ENCODE measurements at regions not wholly inside any gene's neighbourhood (a gene's known extent, or its start where the extent isn't known, plus 50 kb on each side); places are given as distances from the start of the nearest gene placed in this dataset.
"Not testable (repeated sequence)": the region's sequence is repeated elsewhere in the genome, so short reads cannot be mapped to it uniquely, and the experiment has no call there.

DNA sequence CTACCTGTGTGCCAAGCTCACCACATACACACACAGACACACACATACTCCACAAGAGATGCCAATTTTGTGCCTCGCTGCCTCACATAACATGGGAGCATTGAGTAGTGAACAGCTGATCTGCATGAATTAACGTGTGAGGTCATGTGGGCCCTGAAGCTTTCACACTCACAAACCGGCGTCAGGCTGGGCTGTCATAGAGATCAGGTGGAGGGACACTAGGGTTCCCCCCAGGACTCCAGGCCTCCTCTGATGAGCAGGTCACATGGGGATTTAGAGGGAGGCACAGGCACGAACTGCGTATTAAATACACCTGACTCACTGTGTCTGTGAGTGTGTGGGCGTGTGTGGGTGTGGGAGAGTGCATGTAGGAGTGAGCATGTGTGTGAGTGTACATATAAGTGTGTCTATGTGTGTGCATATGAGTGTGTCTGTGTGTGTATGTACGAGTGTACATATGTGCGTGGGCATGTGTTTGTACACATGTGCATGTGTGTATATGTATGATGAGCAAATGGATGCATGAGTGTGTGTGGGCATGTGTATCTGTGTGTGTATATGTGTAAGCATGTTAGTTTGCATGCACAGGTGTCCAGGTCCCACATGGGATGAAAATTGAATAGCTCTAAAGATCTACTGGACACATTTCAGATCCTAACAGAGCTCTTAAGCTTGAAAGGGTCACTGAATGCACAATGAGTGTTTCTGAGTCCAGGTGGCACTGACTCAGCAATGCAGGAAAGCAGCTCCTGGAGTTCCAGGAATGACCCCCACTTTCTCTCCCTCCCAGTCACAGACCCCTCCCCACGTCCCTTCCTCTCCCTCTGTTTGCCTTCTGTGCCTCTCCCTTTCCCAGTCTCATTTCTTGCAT, 336.6 kb downstream of the PREX1 start:
- H2AFZ ChIP-seq (ENCODE audit: control insufficient read depth, low read depth, low read length) = no peak overlapping the region
- DNase-seq (ENCODE audit: low read depth, low spot score) = no peak
- no peak overlapping the region for H3K9ac ChIP-seq (ENCODE audit: control insufficient read depth, insufficient read depth, low read length)
- POLR2A ChIA-PET = no interaction called here
- no peaks in the 10 kb centered on the region for H3K27me3 ChIP-seq (replicated peaks in 1 of 2; ENCODE audit: control insufficient read depth in 2 of 2, insufficient read depth in 2 of 2, low read length in 1 of 2)
- no peak overlapping the region for H3K27ac ChIP-seq (ENCODE audit: control insufficient read depth, insufficient read depth)
- in situ Hi-C loops (cut with MboI) (no loop called here), intact Hi-C loops (cut with micrococcal nuclease; ENCODE audit: unreplicated experiment) (no loop called here)
- H3K4me3 ChIP-seq = no peak overlapping the region
- 32% methylated on average over 10 of the region's 10 CpGs for WGBS (ENCODE audit: insufficient coverage, insufficient replicate concordance, low lambda C conversion rate, missing lambda C conversion rate)
- TF ChIP-seq HDGF (IDR thresholded peaks at IDR 0.05) (0 out of 2 replicates have a peak, but pooled peaks have one; percentile 34), TCF3 (IDR thresholded peaks at IDR 0.05; ENCODE audit: borderline replicate concordance, insufficient read depth, low read depth, low read length) (0 out of 2 replicates have a peak, but pooled peaks have one; percentile 13), EGR1 (IDR thresholded peaks at IDR 0.05; ENCODE audit: borderline replicate concordance in 1 of 2, low read depth in 2 of 2, low read length in 2 of 2) (peak in 1 of 2 experiments; percentile 50; a peak in 1 of 3 replicates)
- TF ChIP-seq, protein P1, sequence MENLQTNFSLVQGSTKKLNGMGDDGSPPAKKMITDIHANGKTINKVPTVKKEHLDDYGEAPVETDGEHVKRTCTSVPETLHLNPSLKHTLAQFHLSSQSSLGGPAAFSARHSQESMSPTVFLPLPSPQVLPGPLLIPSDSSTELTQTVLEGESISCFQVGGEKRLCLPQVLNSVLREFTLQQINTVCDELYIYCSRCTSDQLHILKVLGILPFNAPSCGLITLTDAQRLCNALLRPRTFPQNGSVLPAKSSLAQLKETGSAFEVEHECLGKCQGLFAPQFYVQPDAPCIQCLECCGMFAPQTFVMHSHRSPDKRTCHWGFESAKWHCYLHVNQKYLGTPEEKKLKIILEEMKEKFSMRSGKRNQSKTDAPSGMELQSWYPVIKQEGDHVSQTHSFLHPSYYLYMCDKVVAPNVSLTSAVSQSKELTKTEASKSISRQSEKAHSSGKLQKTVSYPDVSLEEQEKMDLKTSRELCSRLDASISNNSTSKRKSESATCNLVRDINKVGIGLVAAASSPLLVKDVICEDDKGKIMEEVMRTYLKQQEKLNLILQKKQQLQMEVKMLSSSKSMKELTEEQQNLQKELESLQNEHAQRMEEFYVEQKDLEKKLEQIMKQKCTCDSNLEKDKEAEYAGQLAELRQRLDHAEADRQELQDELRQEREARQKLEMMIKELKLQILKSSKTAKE (IDR thresholded peaks at IDR 0.05; ENCODE audit: low read depth, poor library complexity, severe bottlenecking) = no peak
- TF ChIP-seq, protein P2, sequence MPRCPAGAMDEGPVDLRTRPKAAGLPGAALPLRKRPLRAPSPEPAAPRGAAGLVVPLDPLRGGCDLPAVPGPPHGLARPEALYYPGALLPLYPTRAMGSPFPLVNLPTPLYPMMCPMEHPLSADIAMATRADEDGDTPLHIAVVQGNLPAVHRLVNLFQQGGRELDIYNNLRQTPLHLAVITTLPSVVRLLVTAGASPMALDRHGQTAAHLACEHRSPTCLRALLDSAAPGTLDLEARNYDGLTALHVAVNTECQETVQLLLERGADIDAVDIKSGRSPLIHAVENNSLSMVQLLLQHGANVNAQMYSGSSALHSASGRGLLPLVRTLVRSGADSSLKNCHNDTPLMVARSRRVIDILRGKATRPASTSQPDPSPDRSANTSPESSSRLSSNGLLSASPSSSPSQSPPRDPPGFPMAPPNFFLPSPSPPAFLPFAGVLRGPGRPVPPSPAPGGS (IDR thresholded peaks at IDR 0.05; ENCODE audit: borderline replicate concordance, insufficient read depth, low read depth, low read length, poor library complexity, severe bottlenecking) = peak; percentile 92
- no peaks in the 10 kb centered on the region for H3K36me3 ChIP-seq (ENCODE audit: control insufficient read depth in 2 of 2, insufficient read depth in 2 of 2, low read length in 1 of 2)
- BruUV-seq (replicated peaks) = no TSS peak
- H3K4me1 ChIP-seq (ENCODE audit: control insufficient read depth, insufficient read depth, low read length) = peaks cover 12% of the 10 kb centered on the region
- RAD21 ChIA-PET (ENCODE audit: unreplicated experiment) = interaction anchor here (0.6 to 1.2 kb wide), 2 partner anchors 112 to 119 kb away, joined by 3 read pairs; no protein-coding TSS in a partner anchor
- H4K20me1 ChIP-seq (ENCODE audit: control insufficient read depth, insufficient read depth) = no peaks in the 10 kb centered on the region
- no peaks in the 10 kb centered on the region for H3K79me2 ChIP-seq (ENCODE audit: control insufficient read depth, insufficient read depth, low read length)
- CTCF ChIA-PET = no interaction called here
- no peak for ATAC-seq
- H3K4me2 ChIP-seq (ENCODE audit: control insufficient read depth, insufficient read depth) = no peak overlapping the region
- SMC1A ChIA-PET (ENCODE audit: uncharacterized antibody, unreplicated experiment) = interaction anchor here (1.4 kb wide), 1 partner anchor 16 kb away, joined by 3 read pairs; no protein-coding TSS in a partner anchor
- FAIRE-seq = no peak
- H3K9me3 ChIP-seq (replicated peaks; ENCODE audit: control insufficient read depth, insufficient read depth, low read length) = no peaks in the 10 kb centered on the region

DNA sequence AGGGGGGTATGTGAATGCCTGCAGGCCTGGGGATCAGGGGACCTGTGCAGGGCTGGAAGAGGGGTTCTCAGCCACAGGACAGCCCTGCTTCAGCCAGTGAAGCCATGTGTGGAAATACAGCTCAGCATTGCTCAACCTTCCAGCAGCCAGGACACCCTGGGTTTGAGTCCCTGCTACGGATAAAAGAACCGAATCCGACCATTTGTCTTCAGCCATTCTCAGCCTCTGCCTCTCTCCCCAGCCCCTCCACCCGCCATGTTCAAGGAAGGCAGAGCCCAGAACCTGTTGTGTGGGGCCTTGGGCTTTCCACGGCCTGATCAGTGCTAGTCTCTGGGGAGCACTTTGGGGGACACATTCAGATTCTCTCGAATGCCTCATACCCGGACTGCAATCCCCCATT, 337.5 kb downstream of the PREX1 start:
- H3K27ac ChIP-seq (ENCODE audit: control insufficient read depth, insufficient read depth); H3K4me2 ChIP-seq (ENCODE audit: control insufficient read depth, insufficient read depth); H3K79me2 ChIP-seq (ENCODE audit: control insufficient read depth, insufficient read depth, low read length); intact Hi-C loops (cut with micrococcal nuclease; ENCODE audit: unreplicated experiment); in situ Hi-C loops (cut with MboI); POLR2A ChIA-PET; H3K4me3 ChIP-seq; DNase-seq (ENCODE audit: low read depth, low spot score); H2AFZ ChIP-seq (ENCODE audit: control insufficient read depth, low read depth, low read length); BruUV-seq (replicated peaks); H3K9ac ChIP-seq (ENCODE audit: control insufficient read depth, insufficient read depth, low read length); ATAC-seq; FAIRE-seq; H3K9me3 ChIP-seq (replicated peaks; ENCODE audit: control insufficient read depth, insufficient read depth, low read length); H3K36me3 ChIP-seq (ENCODE audit: control insufficient read depth in 2 of 2, insufficient read depth in 2 of 2, low read length in 1 of 2); H3K27me3 ChIP-seq (replicated peaks in 1 of 2; ENCODE audit: control insufficient read depth in 2 of 2, insufficient read depth in 2 of 2, low read length in 1 of 2); H4K20me1 ChIP-seq (ENCODE audit: control insufficient read depth, insufficient read depth): not testable (repeated sequence)
- peaks cover 12% of the 10 kb centered on the region for H3K4me1 ChIP-seq (ENCODE audit: control insufficient read depth, insufficient read depth, low read length)
- RAD21 ChIA-PET (ENCODE audit: unreplicated experiment) = interaction anchor here (0.7 to 1.2 kb wide), 2 partner anchors 120 to 127 kb away, joined by 3 read pairs; no protein-coding TSS in a partner anchor
- CTCF ChIA-PET = interaction anchor here (0.8 kb wide), 1 partner anchor 130 kb away, joined by 4 read pairs; no protein-coding TSS in a partner anchor
- SMC1A ChIA-PET (ENCODE audit: uncharacterized antibody, unreplicated experiment) = interaction anchor here (1.4 kb wide), 1 partner anchor 16 kb away, joined by 3 read pairs; no protein-coding TSS in a partner anchor
- WGBS (ENCODE audit: insufficient coverage, insufficient replicate concordance, low lambda C conversion rate, missing lambda C conversion rate) = 63% methylated on average over 7 of the region's 7 CpGs
